ENCODE measurements at regions not wholly inside any gene's neighbourhood (a gene's known extent, or its start where the extent isn't known, plus 50 kb on each side); places are given as distances from the start of the nearest gene placed in this dataset.

DNA sequence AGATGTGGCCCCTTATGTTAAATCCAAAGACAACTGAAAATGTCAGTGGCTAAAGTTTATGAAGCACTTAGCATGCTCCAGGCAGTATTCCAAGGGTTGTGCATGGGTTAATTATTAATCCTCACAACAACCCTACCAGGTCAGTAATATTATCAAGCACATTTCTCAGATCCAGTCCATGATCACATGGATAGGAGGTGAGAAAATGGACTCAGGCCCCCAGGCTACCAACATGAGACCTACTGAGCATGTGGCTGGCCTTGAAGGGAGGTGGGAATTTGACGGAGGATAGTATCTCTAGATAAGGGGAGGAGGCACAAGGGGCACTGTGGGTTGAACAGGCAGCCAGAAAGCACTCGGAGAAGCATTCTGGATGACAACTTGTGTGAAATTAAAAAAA lies 412.0 kb downstream of the MEIS1 start:
- no peak overlapping the region for H3K4me3 ChIP-seq (ENCODE audit: low read depth, low read length)
- H2AK5ac ChIP-seq (ENCODE audit: low read length) = no peak overlapping the region
- peaks cover 0 to 3% of the 10 kb centered on the region in 2 experiments for H3K4me1 ChIP-seq (ENCODE audit: control insufficient read depth in 1 of 2, insufficient read depth in 2 of 2, low read length in 2 of 2)
- H3K18ac ChIP-seq (ENCODE audit: low read length) = no peak overlapping the region
- no peak overlapping the region for H3K23ac ChIP-seq (ENCODE audit: low read length)
- no peak overlapping the region for H3K9ac ChIP-seq (ENCODE audit: low read length)
- no peak overlapping the region for H4K91ac ChIP-seq (ENCODE audit: low read depth, low read length)
- H3K79me2 ChIP-seq (ENCODE audit: control insufficient read depth, insufficient read depth, low read length, poor library complexity) = no peaks in the 10 kb centered on the region
- no peak overlapping the region for H2AFZ ChIP-seq (ENCODE audit: insufficient read depth, low read length, poor library complexity)
- no peak overlapping the region for H2BK120ac ChIP-seq (ENCODE audit: insufficient read depth, low read length, poor library complexity)
- H3K9me3 ChIP-seq (ENCODE audit: insufficient read depth, low read depth, low read length) = no peaks in the 10 kb centered on the region
- H3K4ac ChIP-seq (ENCODE audit: low read depth, low read length) = no peak overlapping the region
- H3K27ac ChIP-seq (ENCODE audit: low read depth, low read length) = no peak overlapping the region
- no CpG with 5 or more reads among the region's 2 CpGs for WGBS (ENCODE audit: extremely low coverage, insufficient coverage, insufficient read length)
- H2BK12ac ChIP-seq (ENCODE audit: low read length) = no peak overlapping the region
- H3K36me3 ChIP-seq (ENCODE audit: control insufficient read depth in 1 of 2, insufficient read depth in 2 of 2, low read length in 2 of 2) = no peaks in the 10 kb centered on the region
- no peak overlapping the region for H2BK5ac ChIP-seq (ENCODE audit: low read depth, low read length, poor library complexity)
- H3K79me1 ChIP-seq (ENCODE audit: low read length) = no peaks in the 10 kb centered on the region
- H4K12ac ChIP-seq (ENCODE audit: low read depth, low read length) = no peak overlapping the region
- H3K4me2 ChIP-seq (ENCODE audit: low read length) = no peak overlapping the region
- H3K27me3 ChIP-seq (ENCODE audit: insufficient read depth, low read length) = no peaks in the 10 kb centered on the region
- no peak for DNase-seq
- no peak overlapping the region for H4K8ac ChIP-seq (ENCODE audit: low read depth, low read length)
- no peak overlapping the region for H3K14ac ChIP-seq (ENCODE audit: low read length)

- no peak overlapping the region for H4K12ac ChIP-seq (ENCODE audit: low read depth, low read length)
- H3K79me2 ChIP-seq (ENCODE audit: control insufficient read depth, insufficient read depth, low read length, poor library complexity) = no peaks in the 10 kb centered on the region
- no peaks in the 10 kb centered on the region for H3K9me3 ChIP-seq (ENCODE audit: insufficient read depth, low read depth, low read length)
- no peak overlapping the region for H3K4me3 ChIP-seq (ENCODE audit: low read depth, low read length)
- H3K9ac ChIP-seq (ENCODE audit: low read length) = no peak overlapping the region
- no peak overlapping the region for H4K91ac ChIP-seq (ENCODE audit: low read depth, low read length)
- DNase-seq = no peak
- no CpG with 5 or more reads among the region's 9 CpGs for WGBS (ENCODE audit: extremely low coverage, insufficient coverage, insufficient read length)
- no peak overlapping the region for H2AFZ ChIP-seq (ENCODE audit: insufficient read depth, low read length, poor library complexity)
- no peak overlapping the region for H4K8ac ChIP-seq (ENCODE audit: low read depth, low read length)
- no peak overlapping the region for H2BK12ac ChIP-seq (ENCODE audit: low read length)
- H3K79me1 ChIP-seq (ENCODE audit: low read length) = no peaks in the 10 kb centered on the region
- H2AK5ac ChIP-seq (ENCODE audit: low read length) = no peak overlapping the region
- no peaks in the 10 kb centered on the region for H3K27me3 ChIP-seq (ENCODE audit: insufficient read depth, low read length)
- no peak overlapping the region for H2BK120ac ChIP-seq (ENCODE audit: insufficient read depth, low read length, poor library complexity)
- no peak overlapping the region for H3K27ac ChIP-seq (ENCODE audit: low read depth, low read length)
- H2BK5ac ChIP-seq (ENCODE audit: low read depth, low read length, poor library complexity) = no peak overlapping the region
- H3K4me2 ChIP-seq (ENCODE audit: low read length) = no peak overlapping the region
- no peaks in the 10 kb centered on the region for H3K36me3 ChIP-seq (ENCODE audit: control insufficient read depth in 1 of 2, insufficient read depth in 2 of 2, low read length in 2 of 2)
- no peak overlapping the region for H3K18ac ChIP-seq (ENCODE audit: low read length)
- no peaks in the 10 kb centered on the region for H3K4me1 ChIP-seq (ENCODE audit: control insufficient read depth in 1 of 2, insufficient read depth in 2 of 2, low read length in 2 of 2)
- H3K14ac ChIP-seq (ENCODE audit: low read length) = no peak overlapping the region
- no peak overlapping the region for H3K23ac ChIP-seq (ENCODE audit: low read length)
- H3K4ac ChIP-seq (ENCODE audit: low read depth, low read length) = no peak overlapping the region
Observed at GRCh38 chr2:66849153-66849755, 414.3 kb downstream of the MEIS1 start.

GRCh38 chr2:66850376-66850775 lies 415.5 kb downstream of the MEIS1 start:
- WGBS (ENCODE audit: extremely low coverage, insufficient coverage, insufficient read length) = no CpG with 5 or more reads among the region's 10 CpGs
- no peaks in the 10 kb centered on the region for H3K79me1 ChIP-seq (ENCODE audit: low read length)
- H3K79me2 ChIP-seq (ENCODE audit: control insufficient read depth, insufficient read depth, low read length, poor library complexity) = no peaks in the 10 kb centered on the region

DNA sequence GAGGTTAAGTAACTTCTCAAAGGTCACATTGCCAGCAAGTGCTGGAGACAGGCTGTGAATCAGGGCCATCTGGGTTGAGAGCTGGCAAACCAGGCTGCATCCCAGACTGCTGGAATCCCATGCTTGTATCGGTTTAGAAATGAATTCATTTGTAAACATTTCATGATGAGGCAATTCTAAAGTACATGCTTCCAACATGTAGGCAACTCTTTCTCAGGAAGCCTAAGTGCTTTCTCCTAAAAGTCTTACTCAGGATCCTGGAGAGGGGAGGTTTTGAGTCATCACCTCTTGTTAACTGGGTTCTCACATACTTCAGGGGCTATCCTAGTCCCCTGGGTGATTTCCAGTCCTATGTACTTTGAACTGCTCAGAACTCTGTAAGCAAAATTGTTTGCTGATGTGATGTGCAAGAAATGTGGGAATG lies 416.5 kb downstream of the MEIS1 start:
- Histone ChIP-seq H3K4me2 (ENCODE audit: low read length) (no peak overlapping the region), H3K9ac (ENCODE audit: low read length) (no peak overlapping the region), H2BK120ac (ENCODE audit: insufficient read depth, low read length, poor library complexity) (no peak overlapping the region), H3K23ac (ENCODE audit: low read length) (no peak overlapping the region), H3K27ac (ENCODE audit: low read depth, low read length) (no peak overlapping the region), H4K12ac (ENCODE audit: low read depth, low read length) (no peak overlapping the region), H3K36me3 (ENCODE audit: control insufficient read depth in 1 of 2, insufficient read depth in 2 of 2, low read length in 2 of 2) (no peaks in the 10 kb centered on the region), H2AFZ (ENCODE audit: insufficient read depth, low read length, poor library complexity) (no peak overlapping the region), H3K4me1 (ENCODE audit: control insufficient read depth in 1 of 2, insufficient read depth in 2 of 2, low read length in 2 of 2) (no peaks in the 10 kb centered on the region), H3K79me1 (ENCODE audit: low read length) (no peaks in the 10 kb centered on the region), H2BK5ac (ENCODE audit: low read depth, low read length, poor library complexity) (no peak overlapping the region), H3K4me3 (ENCODE audit: low read depth, low read length) (no peak overlapping the region), H3K14ac (ENCODE audit: low read length) (no peak overlapping the region), H3K79me2 (ENCODE audit: control insufficient read depth, insufficient read depth, low read length, poor library complexity) (no peaks in the 10 kb centered on the region), H4K91ac (ENCODE audit: low read depth, low read length) (no peak overlapping the region), H4K8ac (ENCODE audit: low read depth, low read length) (no peak overlapping the region), H3K4ac (ENCODE audit: low read depth, low read length) (no peak overlapping the region), H3K9me3 (ENCODE audit: insufficient read depth, low read depth, low read length) (no peaks in the 10 kb centered on the region), H3K27me3 (ENCODE audit: insufficient read depth, low read length) (no peaks in the 10 kb centered on the region), H3K18ac (ENCODE audit: low read length) (no peak overlapping the region), H2BK12ac (ENCODE audit: low read length) (no peak overlapping the region), H2AK5ac (ENCODE audit: low read length) (no peak overlapping the region)
- no CpG with 5 or more reads among the region's 1 CpG for WGBS (ENCODE audit: extremely low coverage, insufficient coverage, insufficient read length)
- DNase-seq = peak in 1 of 2 donors; percentile 9

More at GRCh38 chr2:66850376-66850775, 415.5 kb downstream of the MEIS1 start:
- Histone ChIP-seq H2BK12ac (ENCODE audit: low read length) (no peak overlapping the region), H2BK120ac (ENCODE audit: insufficient read depth, low read length, poor library complexity) (no peak overlapping the region), H3K4me2 (ENCODE audit: low read length) (no peak overlapping the region), H3K4me3 (ENCODE audit: low read depth, low read length) (no peak overlapping the region), H3K4me1 (ENCODE audit: control insufficient read depth in 1 of 2, insufficient read depth in 2 of 2, low read length in 2 of 2) (no peaks in the 10 kb centered on the region), H3K4ac (ENCODE audit: low read depth, low read length) (no peak overlapping the region), H4K91ac (ENCODE audit: low read depth, low read length) (no peak overlapping the region), H3K27me3 (ENCODE audit: insufficient read depth, low read length) (no peaks in the 10 kb centered on the region), H3K14ac (ENCODE audit: low read length) (no peak overlapping the region), H3K36me3 (ENCODE audit: control insufficient read depth in 1 of 2, insufficient read depth in 2 of 2, low read length in 2 of 2) (no peaks in the 10 kb centered on the region), H3K9me3 (ENCODE audit: insufficient read depth, low read depth, low read length) (no peaks in the 10 kb centered on the region), H3K23ac (ENCODE audit: low read length) (no peak overlapping the region), H3K18ac (ENCODE audit: low read length) (no peak overlapping the region), H4K8ac (ENCODE audit: low read depth, low read length) (no peak overlapping the region), H3K27ac (ENCODE audit: low read depth, low read length) (no peak overlapping the region), H2AFZ (ENCODE audit: insufficient read depth, low read length, poor library complexity) (no peak overlapping the region), H2AK5ac (ENCODE audit: low read length) (no peak overlapping the region), H2BK5ac (ENCODE audit: low read depth, low read length, poor library complexity) (no peak overlapping the region), H3K9ac (ENCODE audit: low read length) (no peak overlapping the region), H4K12ac (ENCODE audit: low read depth, low read length) (no peak overlapping the region)
- DNase-seq = no peak
